Tibial artery (tissue), 4 donors: ENCODE measurements at regions not wholly inside any gene's neighbourhood (a gene's known extent, or its start where the extent isn't known, plus 50 kb on each side); places are given as distances from the start of the nearest gene placed in this dataset.

ENCODE experiments used
- DNase-seq, 2 donors: peaks; one replicate each; pipeline ENCODE4 v3.0.0-alpha.2; 2019
- H3K27ac ChIP-seq, 2 donors: fragments of 200-600 bp; sonication (generic) in 1 of 2; 1 replicate in 1 of 2; 2 replicates in 1 of 2; pipeline ENCODE4 v1.5.1; 2018 to 2019; ENCODE audit warnings: mild to moderate bottlenecking in 1 of 2
- H3K27me3 ChIP-seq, 2 donors: fragments of 200-600 bp; sonication (generic) in 1 of 2; one replicate each; pipeline versions ENCODE4 v1.5.1 to v1.6.0; 2016 to 2019
- H3K36me3 ChIP-seq, 3 donors: fragments of 200-600 bp; sonication (generic) in 2 of 3; one replicate each; pipeline ENCODE4 v1.5.1; 2016 to 2019; ENCODE audit warnings: mild to moderate bottlenecking in 2 of 3
- H3K4me1 ChIP-seq, 4 donors: fragments of 200-600 bp; sonication (generic) in 2 of 4; 1 replicate in 3 of 4; 2 replicates in 1 of 4; pipeline ENCODE4 v1.5.1; 2016 to 2019
- H3K4me3 ChIP-seq, 2 donors: fragments of 200-600 bp; sonication (generic) in 1 of 2; 1 replicate in 1 of 2; 2 replicates in 1 of 2; pipeline ENCODE4 v1.5.1; 2018 to 2019; ENCODE audit warnings: mild to moderate bottlenecking in 2 of 2
- H3K9me3 ChIP-seq, 3 donors: fragments of 200-600 bp; sonication (generic) in 1 of 3; one replicate each; pipeline ENCODE4 v1.5.1; 2016 to 2019
- intact Hi-C: fragments of 100-400 bp; cut with DNase I; formaldehyde crosslinking; loops from one replicate; pipeline ENCODE4 v1.15.0; 2023; ENCODE audit warnings: low total_unique reads
- TF ChIP-seq, protein P1 (sequence below), 2 experiments: fragments of 200-600 bp in 1 of 2; fragments of 450-650 bp in 1 of 2; IDR thresholded peaks; one replicate each; pipeline ENCODE4 v1.5.1; 2017 to 2019; ENCODE audit warnings: antibody characterized with exemption in 2 of 2, mild to moderate bottlenecking in 1 of 2, moderate library complexity in 1 of 2

- Histone ChIP-seq H3K4me3 (no peak overlapping the region), H3K4me1 (no peaks in the 10 kb centered on the region), H3K9me3 (peaks cover 0 to 13% (median 0%) of the 10 kb centered on the region in 3 donors), H3K27me3 (no peaks in the 10 kb centered on the region), H3K36me3 (no peaks in the 10 kb centered on the region), H3K27ac (no peak overlapping the region)
- TF ChIP-seq, protein P1, sequence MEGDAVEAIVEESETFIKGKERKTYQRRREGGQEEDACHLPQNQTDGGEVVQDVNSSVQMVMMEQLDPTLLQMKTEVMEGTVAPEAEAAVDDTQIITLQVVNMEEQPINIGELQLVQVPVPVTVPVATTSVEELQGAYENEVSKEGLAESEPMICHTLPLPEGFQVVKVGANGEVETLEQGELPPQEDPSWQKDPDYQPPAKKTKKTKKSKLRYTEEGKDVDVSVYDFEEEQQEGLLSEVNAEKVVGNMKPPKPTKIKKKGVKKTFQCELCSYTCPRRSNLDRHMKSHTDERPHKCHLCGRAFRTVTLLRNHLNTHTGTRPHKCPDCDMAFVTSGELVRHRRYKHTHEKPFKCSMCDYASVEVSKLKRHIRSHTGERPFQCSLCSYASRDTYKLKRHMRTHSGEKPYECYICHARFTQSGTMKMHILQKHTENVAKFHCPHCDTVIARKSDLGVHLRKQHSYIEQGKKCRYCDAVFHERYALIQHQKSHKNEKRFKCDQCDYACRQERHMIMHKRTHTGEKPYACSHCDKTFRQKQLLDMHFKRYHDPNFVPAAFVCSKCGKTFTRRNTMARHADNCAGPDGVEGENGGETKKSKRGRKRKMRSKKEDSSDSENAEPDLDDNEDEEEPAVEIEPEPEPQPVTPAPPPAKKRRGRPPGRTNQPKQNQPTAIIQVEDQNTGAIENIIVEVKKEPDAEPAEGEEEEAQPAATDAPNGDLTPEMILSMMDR (IDR thresholded peaks at IDR 0.05) = no peak
- no peak for DNase-seq
- intact Hi-C loops = no loop called here
Measured at GRCh38 chr5:26660116-26660515, 378.3 kb downstream of the CDH9 start.

GRCh38 chr5:26649000-26649399 is 389.4 kb downstream of the CDH9 start:
- H3K27ac ChIP-seq = no peak overlapping the region
- H3K4me3 ChIP-seq = no peak overlapping the region
- no peaks in the 10 kb centered on the region for H3K27me3 ChIP-seq
- H3K9me3 ChIP-seq = no peaks in the 10 kb centered on the region
- DNase-seq = no peak
- no peaks in the 10 kb centered on the region for H3K4me1 ChIP-seq
- intact Hi-C loops = no loop called here
- TF ChIP-seq, protein P1 (IDR thresholded peaks at IDR 0.05) = no peak
- H3K36me3 ChIP-seq = no peaks in the 10 kb centered on the region

- no peak overlapping the region for H3K27ac ChIP-seq
- intact Hi-C loops = no loop called here
- TF ChIP-seq, protein P1 (IDR thresholded peaks at IDR 0.05) = no peak
- no peaks in the 10 kb centered on the region for H3K27me3 ChIP-seq
- no peak overlapping the region for H3K4me3 ChIP-seq
- no peak for DNase-seq
- H3K36me3 ChIP-seq = no peaks in the 10 kb centered on the region
- H3K4me1 ChIP-seq = no peaks in the 10 kb centered on the region
- H3K9me3 ChIP-seq = no peaks in the 10 kb centered on the region
Measured at GRCh38 chr5:26647781-26648180, 390.6 kb downstream of the CDH9 start.

GRCh38 chr5:26645659-26646058 is 392.7 kb downstream of the CDH9 start:
- TF ChIP-seq, protein P1 (IDR thresholded peaks at IDR 0.05) = no peak
- no peak for DNase-seq
- no peak overlapping the region for H3K27ac ChIP-seq
- H3K27me3 ChIP-seq = no peaks in the 10 kb centered on the region
- H3K4me1 ChIP-seq = no peaks in the 10 kb centered on the region
- no peaks in the 10 kb centered on the region for H3K36me3 ChIP-seq
- no peaks in the 10 kb centered on the region for H3K9me3 ChIP-seq
- intact Hi-C loops = no loop called here
- H3K4me3 ChIP-seq = no peak overlapping the region

DNA sequence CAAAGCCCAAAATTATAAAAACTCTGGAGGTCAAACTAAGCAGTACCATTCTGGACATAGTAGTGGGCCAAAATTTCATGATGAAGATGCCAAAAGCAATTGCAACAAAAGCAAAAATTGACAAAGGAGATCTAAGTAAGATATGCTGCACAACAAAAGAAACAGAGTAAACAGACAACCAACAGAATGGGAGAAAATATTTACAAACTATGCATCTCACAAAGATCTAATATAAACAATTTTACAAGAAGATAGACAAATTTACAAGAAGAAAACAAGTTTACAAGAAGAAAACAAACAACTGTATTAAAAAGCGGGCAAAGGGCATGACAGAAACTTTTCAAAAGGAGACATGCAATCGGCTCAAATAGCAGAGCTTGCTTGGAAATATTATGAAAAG is 396.9 kb downstream of the CDH9 start:
- no peak for DNase-seq
- intact Hi-C loops = no loop called here
- Histone ChIP-seq H3K27me3 (no peaks in the 10 kb centered on the region), H3K36me3 (no peaks in the 10 kb centered on the region), H3K4me1 (no peaks in the 10 kb centered on the region), H3K9me3 (no peaks in the 10 kb centered on the region), H3K27ac (no peak overlapping the region), H3K4me3 (no peak overlapping the region)
- TF ChIP-seq, protein P1 (IDR thresholded peaks at IDR 0.05) = no peak

DNA sequence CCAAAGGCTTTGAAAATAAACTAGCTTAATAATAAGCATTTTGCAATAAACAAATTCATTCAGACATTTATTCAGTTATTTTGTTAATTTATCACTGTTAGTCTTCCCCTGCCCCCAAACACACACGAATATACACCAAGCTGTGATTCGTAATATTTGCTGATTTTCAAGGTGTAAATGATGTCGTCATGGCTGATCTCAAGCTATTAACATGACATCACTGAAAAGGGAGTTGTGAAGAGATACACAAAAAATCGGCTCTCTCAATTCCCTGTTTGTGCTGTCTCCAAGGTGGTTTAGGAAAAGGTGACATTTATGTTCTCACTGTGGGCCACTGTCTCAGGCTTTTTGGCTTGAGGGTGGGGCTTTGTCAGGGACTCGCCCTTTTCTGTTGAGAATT is 413.3 kb downstream of the CDH9 start:
- no peak for DNase-seq
- TF ChIP-seq, protein P1 (IDR thresholded peaks at IDR 0.05) = no peak
- H3K4me1 ChIP-seq = no peaks in the 10 kb centered on the region
- no peaks in the 10 kb centered on the region for H3K27me3 ChIP-seq
- H3K9me3 ChIP-seq = no peaks in the 10 kb centered on the region
- H3K36me3 ChIP-seq = no peaks in the 10 kb centered on the region
- intact Hi-C loops = no loop called here
- no peak overlapping the region for H3K4me3 ChIP-seq
- H3K27ac ChIP-seq = no peak overlapping the region
